GM06990 (cell line): ENCODE measurements at regions not wholly inside any gene's neighbourhood (a gene's known extent, or its start where the extent isn't known, plus 50 kb on each side); places are given as distances from the start of the nearest gene placed in this dataset.

ENCODE experiments used
- DNase-seq: peaks from one replicate; pipeline ENCODE4 v3.0.0-alpha.2; 2011; ENCODE audit not compliant: insufficient read length; ENCODE audit errors: extremely low read depth
- H3K27me3 ChIP-seq: replicated peaks from 2 replicates; pipeline ENCODE4 v1.6.0; 2011; ENCODE audit warnings: low read length; ENCODE audit not compliant: control insufficient read depth, insufficient read depth
- H3K36me3 ChIP-seq: 2 replicates; pipeline ENCODE4 v1.5.1; 2011; ENCODE audit warnings: low read length; ENCODE audit not compliant: control insufficient read depth, insufficient read depth
- H3K4me3 ChIP-seq: replicated peaks from 2 replicates; pipeline ENCODE4 v1.5.1; 2011; ENCODE audit warnings: low read depth, mild to moderate bottlenecking, control low read depth, low read length
- TF ChIP-seq, protein P1 (sequence below): IDR thresholded peaks from 2 replicates; pipeline ENCODE4 v1.5.1; 2011; ENCODE audit warnings: low read length, control low read depth, mild to moderate bottlenecking, inconsistent platforms; ENCODE audit not compliant: insufficient read depth, poor library complexity, severe bottlenecking

DNA sequence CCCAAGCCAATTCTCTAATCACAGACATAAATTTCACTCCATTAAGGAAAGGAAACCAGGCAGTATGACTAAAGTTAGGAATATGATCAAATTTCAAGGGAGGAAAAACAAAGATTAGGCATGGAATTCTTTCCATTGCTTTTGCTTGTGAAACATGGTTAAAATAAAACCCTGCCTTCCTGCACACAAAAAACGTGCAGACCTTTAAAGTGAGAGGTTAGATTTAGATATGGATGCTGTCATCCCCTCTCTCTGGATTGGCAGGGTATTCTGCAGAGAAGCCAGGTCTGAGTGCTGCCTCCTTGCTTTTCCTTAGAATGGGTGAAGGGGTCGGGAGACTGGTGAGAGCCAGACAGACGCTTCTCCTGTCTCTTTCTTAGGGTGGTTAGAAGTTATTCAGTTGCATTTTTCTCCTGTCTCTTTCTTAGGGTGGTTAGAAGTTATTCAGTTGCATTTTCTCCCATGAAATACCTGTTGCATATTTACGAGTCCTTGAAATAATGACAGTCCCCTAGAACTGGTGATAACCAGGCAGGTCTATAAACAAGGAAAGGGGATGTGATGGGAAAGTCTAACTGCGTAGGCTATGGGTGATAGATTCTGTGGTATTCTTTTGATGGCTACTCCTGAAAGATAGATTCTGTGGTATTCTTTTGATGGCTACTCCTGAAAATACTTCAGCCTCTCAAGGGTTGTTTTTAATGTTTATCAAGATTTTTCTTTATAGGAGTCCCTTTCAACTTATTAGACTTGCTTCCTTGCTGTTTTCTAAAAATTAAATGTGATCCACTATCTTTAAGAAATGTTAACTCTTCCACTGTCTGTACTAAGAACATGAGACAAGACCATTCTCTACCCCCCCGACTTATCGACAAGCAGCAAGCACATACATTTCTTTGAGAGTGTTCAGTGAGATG, 163.6 kb downstream of the SPRY1 start:
- H3K36me3 ChIP-seq, result no peaks in the 10 kb centered on the region
- DNase-seq, result no peak
- no peak overlapping the region for H3K4me3 ChIP-seq
- H3K27me3 ChIP-seq, result no peaks in the 10 kb centered on the region; the same call in 1 of the 2 replicates
- TF ChIP-seq, protein P1, sequence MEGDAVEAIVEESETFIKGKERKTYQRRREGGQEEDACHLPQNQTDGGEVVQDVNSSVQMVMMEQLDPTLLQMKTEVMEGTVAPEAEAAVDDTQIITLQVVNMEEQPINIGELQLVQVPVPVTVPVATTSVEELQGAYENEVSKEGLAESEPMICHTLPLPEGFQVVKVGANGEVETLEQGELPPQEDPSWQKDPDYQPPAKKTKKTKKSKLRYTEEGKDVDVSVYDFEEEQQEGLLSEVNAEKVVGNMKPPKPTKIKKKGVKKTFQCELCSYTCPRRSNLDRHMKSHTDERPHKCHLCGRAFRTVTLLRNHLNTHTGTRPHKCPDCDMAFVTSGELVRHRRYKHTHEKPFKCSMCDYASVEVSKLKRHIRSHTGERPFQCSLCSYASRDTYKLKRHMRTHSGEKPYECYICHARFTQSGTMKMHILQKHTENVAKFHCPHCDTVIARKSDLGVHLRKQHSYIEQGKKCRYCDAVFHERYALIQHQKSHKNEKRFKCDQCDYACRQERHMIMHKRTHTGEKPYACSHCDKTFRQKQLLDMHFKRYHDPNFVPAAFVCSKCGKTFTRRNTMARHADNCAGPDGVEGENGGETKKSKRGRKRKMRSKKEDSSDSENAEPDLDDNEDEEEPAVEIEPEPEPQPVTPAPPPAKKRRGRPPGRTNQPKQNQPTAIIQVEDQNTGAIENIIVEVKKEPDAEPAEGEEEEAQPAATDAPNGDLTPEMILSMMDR, result no peak

DNA sequence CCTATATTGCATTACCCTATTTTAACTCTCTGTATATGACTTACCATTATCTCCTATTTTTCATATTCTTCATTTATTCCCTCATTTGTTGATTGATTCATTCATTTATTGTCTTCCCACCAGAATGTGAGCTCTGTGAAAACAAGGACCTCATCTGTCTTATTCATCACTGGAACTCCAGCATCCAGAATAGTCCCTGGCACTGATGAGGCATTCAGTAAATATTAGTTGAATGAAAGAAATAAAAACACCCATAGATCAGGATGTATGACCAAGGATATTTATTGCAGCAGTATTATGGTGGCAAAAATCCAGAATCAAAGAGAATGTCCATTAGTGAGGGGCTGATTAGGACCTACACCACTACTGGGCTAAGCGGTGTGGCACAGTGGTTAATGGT, 164.9 kb downstream of the SPRY1 start:
- no peak for DNase-seq
- no peaks in the 10 kb centered on the region; the same call in 1 of the 2 replicates for H3K27me3 ChIP-seq
- TF ChIP-seq, protein P1, result no peak
- H3K4me3 ChIP-seq, result no peak overlapping the region
- no peaks in the 10 kb centered on the region for H3K36me3 ChIP-seq

DNA sequence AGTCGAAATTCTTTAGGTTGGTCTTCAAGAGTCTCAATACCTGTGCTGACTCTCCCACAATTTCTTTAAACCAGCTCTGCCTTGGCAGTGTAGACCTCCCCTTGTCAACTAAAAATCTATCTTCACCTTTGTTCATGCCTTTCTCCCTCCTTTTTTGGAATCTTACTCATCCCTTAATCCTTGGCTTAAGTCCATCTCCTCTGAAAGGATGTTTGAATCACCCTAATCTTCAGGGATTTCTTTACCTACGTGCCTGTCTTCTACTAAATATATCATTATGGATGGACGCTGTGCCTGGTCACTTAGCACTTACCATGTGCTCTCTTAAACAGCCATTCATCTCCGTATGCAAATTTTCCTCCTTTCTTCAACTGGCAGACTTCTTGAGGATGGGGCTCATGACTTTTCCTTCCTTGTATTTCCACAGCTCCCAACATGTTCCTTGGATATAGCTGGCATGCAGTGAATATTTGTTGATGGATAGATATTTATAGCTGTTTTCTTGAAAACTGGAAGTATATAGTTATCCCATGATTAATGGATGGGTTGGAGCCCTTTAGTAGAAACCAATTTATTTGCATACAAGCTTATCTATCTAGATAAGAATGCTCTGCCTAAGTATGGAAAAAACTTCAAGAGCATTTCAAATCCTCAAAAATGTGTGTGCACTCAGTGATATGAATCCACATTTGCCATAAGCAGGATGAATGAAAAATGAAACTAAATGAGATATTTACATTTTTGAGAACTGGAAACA, 166.6 kb downstream of the SPRY1 start:
- Histone ChIP-seq H3K4me3 (no peak overlapping the region), H3K27me3 (no peaks in the 10 kb centered on the region; the same call in 1 of the 2 replicates), H3K36me3 (no peaks in the 10 kb centered on the region)
- DNase-seq, result no peak
- TF ChIP-seq, protein P1, result no peak

DNA sequence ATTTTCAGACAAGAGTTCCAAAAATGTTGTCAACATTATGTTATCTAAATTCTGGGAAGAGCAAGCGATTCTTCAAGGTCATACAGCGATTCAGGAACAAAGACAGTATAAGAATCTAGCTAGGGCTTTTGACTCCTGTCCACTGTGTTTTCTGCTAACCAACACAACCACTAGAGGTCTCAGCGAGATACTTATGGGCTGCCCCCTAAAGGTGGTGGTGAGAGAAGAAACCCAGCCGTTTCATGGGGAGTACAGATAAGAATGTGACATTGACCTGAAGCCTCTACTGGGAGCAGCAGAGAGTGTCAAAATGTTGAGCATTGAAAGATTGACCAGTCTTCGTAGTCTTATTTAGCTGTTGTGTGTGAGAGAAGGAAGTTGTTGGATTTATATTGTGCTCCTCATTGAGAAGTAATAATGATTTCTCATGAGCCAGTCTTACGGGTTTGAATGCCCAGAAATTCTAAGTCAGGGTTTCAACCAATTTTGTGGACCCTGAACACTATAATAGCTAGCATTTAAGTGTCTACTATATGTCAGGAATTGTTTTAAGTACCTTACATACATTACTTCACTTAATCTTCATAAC, 168.3 kb downstream of the SPRY1 start:
- peak; percentile 35 for DNase-seq
- H3K27me3 ChIP-seq, result no peaks in the 10 kb centered on the region; the same call in 1 of the 2 replicates
- H3K36me3 ChIP-seq, result no peaks in the 10 kb centered on the region
- TF ChIP-seq, protein P1, result peak; percentile 99
- no peak overlapping the region for H3K4me3 ChIP-seq

DNA sequence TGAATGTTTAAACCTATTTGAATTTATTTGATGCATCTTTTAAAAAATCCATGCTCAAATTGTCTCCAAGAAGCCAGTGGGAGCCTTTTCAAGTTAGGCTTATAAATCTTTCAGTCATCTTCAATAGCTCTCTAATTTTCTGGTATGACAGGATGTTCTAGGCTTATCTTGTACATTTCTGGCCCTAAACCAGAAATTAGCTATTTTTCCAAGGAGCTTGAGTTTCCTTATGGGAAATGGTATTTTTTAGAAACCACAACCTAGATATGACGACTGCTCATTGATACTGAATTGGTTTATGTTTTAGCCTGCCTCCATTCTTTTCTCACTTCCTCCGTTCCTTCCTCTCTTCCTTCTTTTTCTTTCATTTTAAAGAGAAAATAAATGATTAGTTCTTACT, 172.3 kb downstream of the SPRY1 start:
- Histone ChIP-seq H3K27me3 (no peaks in the 10 kb centered on the region), H3K4me3 (no peak overlapping the region), H3K36me3 (no peaks in the 10 kb centered on the region)
- TF ChIP-seq, protein P1, result no peak
- no peak for DNase-seq
